Stimulated activated naive CD8-positive, alpha-beta T cell treated with anti-CD3 and anti-CD28 coated beads, Interleukin-15, amount 100 ng/mL, for 72 hours (primary cell): ENCODE measurements at regions not wholly inside any gene's neighbourhood (a gene's known extent, or its start where the extent isn't known, plus 50 kb on each side); places are given as distances from the start of the nearest gene placed in this dataset.
"Not testable (repeated sequence)": the region's sequence is repeated elsewhere in the genome, so short reads cannot be mapped to it uniquely, and the experiment has no call there.

Experiments used
- ATAC-seq: fragments of 150-1000 bp; cut with Tn5 transposase; 2 replicates; pipeline ENCODE4 v1.10.0; 2021; ENCODE audit warnings: mild to moderate bottlenecking, moderate library complexity
- DNase-seq, 2 donors: peaks; one replicate each; pipeline ENCODE4 v3.0.0; 2021 to 2022
- H3K27ac Mint-ChIP-seq, 2 donors: one replicate each; pipeline ENCODE4 v1.8.0; 2022; ENCODE audit warnings: mild to moderate bottlenecking in 2 of 2, mixed read lengths in 2 of 2, moderate library complexity in 2 of 2
- H3K27me3 Mint-ChIP-seq: one replicate; pipeline ENCODE4 v1.8.0; 2022; ENCODE audit warnings: mixed read lengths
- H3K4me1 Mint-ChIP-seq: one replicate; pipeline ENCODE4 v1.8.0; 2022; ENCODE audit warnings: mild to moderate bottlenecking, mixed read lengths
- H3K4me3 Mint-ChIP-seq, 2 donors: one replicate each; pipeline ENCODE4 v1.8.0; 2022; ENCODE audit warnings: mild to moderate bottlenecking in 2 of 2, mixed read lengths in 2 of 2, moderate library complexity in 1 of 2
- H3K9me3 Mint-ChIP-seq, 2 donors: one replicate each; pipeline ENCODE4 v1.8.0; 2022; ENCODE audit warnings: mixed read lengths in 2 of 2

DNA sequence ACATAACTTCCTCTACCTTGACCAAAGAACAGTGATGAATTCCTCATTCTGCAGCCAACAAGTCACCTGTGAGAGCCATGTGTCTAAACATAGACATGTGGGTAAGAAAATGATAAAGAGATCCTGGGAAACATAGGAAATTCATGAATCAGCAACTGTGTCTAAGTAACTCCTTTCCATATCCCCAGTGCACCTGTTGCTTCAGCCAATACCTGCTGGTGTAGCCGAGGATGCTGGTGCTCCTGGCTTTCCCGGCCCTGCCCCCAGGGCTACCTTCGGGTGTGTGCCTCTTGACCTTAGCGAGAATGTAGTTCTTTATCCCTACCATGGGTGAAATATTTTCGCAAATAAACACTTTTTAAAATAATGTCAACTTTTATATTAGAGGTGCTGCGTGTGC, 114.1 kb downstream of the OR13A1 start:
- ATAC-seq = no peak

DNA sequence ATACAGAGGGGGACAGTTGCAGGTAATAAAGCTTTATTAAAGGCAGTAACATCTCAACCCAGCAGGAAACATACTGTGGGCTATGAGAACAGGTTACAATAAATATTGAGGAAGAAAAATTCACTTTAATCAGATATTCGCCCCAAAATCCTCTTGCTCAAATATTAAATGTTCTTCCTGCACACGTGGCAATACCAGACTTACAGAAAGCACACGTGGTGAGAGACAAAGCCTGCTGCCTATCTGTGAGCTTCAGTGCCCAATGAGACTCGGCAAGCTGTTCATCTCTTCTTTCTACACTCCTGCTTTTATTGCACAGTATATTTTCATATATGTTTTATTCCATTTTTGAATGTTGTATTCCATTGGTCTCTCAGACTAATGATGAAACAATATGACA, 113.2 kb downstream of the OR13A1 start:
- Mint-ChIP-seq H3K4me1 (no peaks in the 10 kb centered on the region), H3K27ac (no peak overlapping the region), H3K9me3 (no peaks in the 10 kb centered on the region), H3K27me3 (peaks cover 3% of the 10 kb centered on the region), H3K4me3 (no peak overlapping the region)
- no peak for ATAC-seq
- no peak for DNase-seq

More for the DNA sequence above, 114.1 kb downstream of the OR13A1 start:
- H3K27me3 Mint-ChIP-seq = no peaks in the 10 kb centered on the region
- H3K27ac Mint-ChIP-seq = no peak overlapping the region
- no peak for DNase-seq
- H3K4me3 Mint-ChIP-seq = no peak overlapping the region
- H3K4me1 Mint-ChIP-seq = no peaks in the 10 kb centered on the region
- no peaks in the 10 kb centered on the region for H3K9me3 Mint-ChIP-seq

DNA sequence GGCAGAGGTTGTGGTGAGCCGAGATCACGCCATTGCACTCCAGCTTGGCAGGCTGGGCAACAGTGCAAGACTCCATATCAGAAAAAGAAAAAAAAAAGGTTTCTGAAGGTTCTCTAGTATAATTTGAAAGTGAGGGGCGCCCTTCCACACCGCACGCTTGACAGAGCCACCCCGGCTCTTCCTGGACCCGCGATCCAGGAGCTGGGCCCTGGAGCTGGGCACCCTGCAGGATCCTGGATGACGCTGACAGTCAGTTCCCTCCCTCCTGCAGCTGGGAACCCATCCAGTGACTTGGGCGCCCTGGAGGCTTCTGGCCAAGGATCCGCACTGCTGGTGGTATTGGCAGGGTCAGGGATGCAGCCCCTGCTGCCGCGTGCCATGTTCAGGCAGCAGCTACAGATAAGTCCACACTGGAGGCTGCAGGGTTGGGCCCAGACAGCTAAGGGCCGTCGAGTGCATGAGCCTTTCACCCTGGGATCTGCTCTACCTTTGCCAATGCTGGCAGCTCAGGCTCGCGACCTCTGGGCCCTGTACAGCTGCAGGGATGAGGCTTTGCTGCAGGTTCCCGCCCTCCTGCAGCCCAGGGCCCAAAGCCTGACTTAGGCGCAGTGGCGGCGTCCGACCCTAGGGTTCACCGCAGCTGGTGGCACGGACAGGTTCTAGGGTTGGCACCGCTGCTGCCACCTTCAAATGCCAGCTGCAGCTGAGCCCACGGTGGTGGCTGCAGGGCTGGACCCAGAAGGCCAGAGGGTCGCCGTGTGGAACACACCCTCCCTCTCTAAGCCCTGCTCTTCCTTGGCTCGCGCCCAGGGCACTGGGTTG, 110.2 kb downstream of the OR13A1 start:
- H3K27me3 Mint-ChIP-seq = peaks cover 32% of the 10 kb centered on the region
- ATAC-seq = no peak
- H3K4me3 Mint-ChIP-seq = no peak overlapping the region

DNA sequence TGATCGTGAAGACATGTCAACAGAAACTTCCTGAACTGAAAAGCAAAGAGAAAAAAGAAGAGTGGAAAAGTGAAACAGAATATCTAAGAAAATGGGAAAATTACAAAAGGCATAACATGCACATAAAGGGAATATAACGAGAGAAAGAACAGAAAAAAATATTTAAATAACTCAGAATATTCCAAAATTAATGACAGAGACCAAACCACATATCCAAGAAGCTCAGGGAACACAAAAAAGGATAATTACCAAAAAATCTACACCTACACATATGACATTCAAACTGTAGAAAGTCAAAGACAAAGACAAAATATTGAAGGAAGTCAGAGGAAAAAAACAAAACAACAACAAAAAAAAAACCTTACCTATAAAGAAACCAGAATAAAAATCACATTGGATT, 105.5 kb downstream of the OR13A1 start:
- no peak for DNase-seq
- peaks cover 8 to 23% of the 10 kb centered on the region in 2 donors for H3K9me3 Mint-ChIP-seq
- no peaks in the 10 kb centered on the region for H3K4me1 Mint-ChIP-seq
- H3K27me3 Mint-ChIP-seq = peaks cover 32% of the 10 kb centered on the region
- no peak overlapping the region for H3K27ac Mint-ChIP-seq
- H3K4me3 Mint-ChIP-seq = no peak overlapping the region
- no peak for ATAC-seq

More for the DNA sequence above, 110.2 kb downstream of the OR13A1 start:
- Mint-ChIP-seq H3K4me1 (no peaks in the 10 kb centered on the region), H3K27ac (no peak overlapping the region), H3K9me3 (peaks cover 8 to 23% of the 10 kb centered on the region in 2 donors)
- DNase-seq = no peak

DNA sequence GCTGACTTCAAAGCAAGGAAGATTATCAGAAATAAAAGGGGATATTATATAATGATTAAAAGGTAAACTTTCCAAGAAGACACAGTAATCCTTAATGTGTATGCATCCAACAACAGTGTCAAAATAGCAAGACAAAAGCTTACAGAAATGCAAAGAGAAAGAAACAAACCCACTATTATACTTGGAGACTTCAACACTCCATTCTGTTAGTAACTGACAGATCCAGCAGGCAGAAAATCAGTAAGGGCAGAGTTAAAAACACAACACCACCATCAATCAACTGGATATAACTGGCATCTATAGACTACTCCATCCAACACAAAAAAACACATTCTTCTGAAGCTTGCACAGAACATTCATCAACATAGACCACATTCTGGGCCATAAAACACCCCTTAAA, 103.8 kb downstream of the OR13A1 start:
- Mint-ChIP-seq H3K4me1 (no peaks in the 10 kb centered on the region), H3K9me3 (peaks cover 8 to 23% of the 10 kb centered on the region in 2 donors), H3K27me3 (peaks cover 32% of the 10 kb centered on the region), H3K4me3 (no peak overlapping the region), H3K27ac (no peak overlapping the region)
- DNase-seq (no peak), ATAC-seq (no peak)

DNA sequence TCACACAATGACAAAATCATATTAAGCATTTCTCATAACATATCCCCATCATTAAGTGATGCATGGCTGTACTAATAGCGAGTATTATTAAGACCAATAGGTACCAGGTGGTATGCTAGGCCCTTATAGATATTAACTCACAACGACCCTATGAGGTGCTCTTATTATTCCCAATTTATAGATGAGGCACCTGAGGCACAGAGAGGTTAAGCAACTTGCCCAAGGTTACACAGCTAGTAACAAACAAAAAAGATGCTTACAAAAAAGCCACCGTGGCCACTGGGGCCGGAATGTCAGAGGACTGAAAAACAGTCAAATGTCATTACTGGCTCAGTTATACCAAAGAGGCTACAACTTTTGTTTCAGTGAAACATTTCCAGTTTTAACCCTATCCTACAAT, 96.0 kb downstream of the OR13A1 start:
- DNase-seq = no peak
- Mint-ChIP-seq H3K27ac (no peak overlapping the region), H3K4me1 (no peaks in the 10 kb centered on the region), H3K9me3 (no peaks in the 10 kb centered on the region), H3K27me3 (no peaks in the 10 kb centered on the region), H3K4me3 (no peak overlapping the region)
- no peak for ATAC-seq

DNA sequence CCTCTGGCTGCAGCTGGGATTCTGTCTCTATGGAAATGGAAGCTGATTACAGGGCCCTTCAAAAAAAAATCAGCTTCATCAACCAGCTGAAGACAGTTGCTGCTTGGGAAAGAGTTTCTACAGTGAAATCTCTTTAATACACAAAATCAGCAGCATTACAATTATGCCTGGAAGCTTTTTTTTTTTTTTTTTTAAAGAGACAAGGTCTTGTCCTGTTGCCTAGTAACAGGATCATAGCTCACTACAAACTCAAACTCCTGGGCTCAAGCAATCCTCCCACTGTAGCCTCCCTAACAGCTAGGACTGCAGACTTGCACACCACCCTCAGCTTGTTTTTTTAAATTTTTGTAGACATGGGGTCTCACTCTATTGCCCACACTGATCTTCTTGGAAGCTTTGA, 94.5 kb downstream of the OR13A1 start:
- DNase-seq = no peak
- Mint-ChIP-seq H3K27me3 (no peaks in the 10 kb centered on the region), H3K4me1 (no peaks in the 10 kb centered on the region), H3K9me3 (no peaks in the 10 kb centered on the region), H3K4me3 (no peak overlapping the region), H3K27ac (no peak overlapping the region)
- ATAC-seq = no peak

DNA sequence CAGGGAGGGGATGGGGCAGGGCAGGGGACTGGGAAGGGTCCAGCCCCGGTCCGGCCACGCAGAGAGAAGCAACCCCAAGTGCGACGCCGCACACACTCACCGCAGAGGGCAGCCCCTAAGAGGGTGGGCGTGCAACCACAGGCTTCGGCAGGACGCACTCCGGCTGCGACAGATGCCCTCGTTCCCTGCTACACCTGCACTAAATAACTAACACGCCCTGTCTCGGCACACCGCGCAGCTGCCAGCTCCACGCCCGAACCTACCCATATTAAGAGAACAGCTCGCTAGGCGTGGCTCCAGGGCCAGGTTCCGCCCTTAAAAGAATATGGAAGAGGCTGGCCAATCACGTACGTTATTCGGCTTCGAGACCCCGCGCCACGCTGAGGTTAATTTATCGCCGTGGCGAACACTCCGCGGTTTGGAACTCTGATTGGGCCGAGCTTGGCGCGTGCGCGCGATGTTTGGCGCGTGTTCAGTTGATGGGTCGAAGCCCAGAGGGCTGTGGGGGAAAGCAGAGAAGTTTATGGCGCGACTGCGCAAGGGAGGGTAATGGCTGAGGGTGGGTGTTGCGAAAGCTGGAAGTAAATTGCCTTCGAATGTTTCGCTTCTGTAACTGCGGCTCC, 91.1 kb downstream of the OR13A1 start:
- ATAC-seq (no peak), DNase-seq (no peak)
- Mint-ChIP-seq H3K9me3 (peaks cover 5 to 6% of the 10 kb centered on the region in 2 donors), H3K27me3 (peaks cover 6% of the 10 kb centered on the region), H3K27ac (no peak overlapping the region), H3K4me1 (no peaks in the 10 kb centered on the region), H3K4me3 (no peak overlapping the region)

DNA sequence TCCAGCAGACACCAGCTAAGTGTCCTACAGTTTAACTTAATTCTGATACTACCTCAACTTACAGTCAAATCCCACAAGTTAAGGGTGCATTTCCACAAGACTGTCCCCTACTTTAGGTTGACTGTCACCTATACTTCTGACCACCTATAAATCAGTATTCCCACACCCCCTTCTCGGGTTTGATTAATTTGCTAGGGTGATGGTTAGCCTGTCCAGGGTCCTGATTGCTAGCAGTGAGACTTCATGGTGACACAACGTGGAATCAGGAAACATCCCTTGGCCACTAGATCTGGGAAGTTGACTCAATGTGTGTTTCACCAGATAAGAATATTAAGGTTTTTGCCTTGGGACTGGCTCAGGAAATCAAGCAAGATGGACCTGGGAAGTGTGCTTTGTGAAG, 88.4 kb downstream of the OR13A1 start:
- no peak overlapping the region for H3K4me3 Mint-ChIP-seq

DNA sequence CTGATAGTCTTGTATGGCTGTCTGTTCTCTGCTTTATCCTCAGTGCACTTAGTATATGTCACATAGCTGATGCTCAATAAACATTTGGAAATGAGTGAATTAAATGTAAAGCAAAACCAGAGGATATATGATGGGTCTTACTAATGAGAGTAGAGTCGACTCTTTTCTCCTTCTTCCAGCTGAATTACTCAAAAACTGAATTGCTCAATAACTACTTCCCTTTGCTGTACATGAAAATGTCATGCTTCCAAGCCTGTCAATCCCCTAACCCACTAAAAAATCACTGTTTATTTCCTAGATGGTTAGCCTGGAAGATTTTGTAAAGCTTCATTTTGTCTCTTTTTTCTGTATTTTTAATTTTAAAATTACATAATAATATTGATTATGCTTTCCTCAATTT, 88.0 kb downstream of the OR13A1 start:
- peaks cover 14 to 18% of the 10 kb centered on the region in 2 donors for H3K9me3 Mint-ChIP-seq
- DNase-seq (no peak), ATAC-seq (no peak)
- peaks cover 10% of the 10 kb centered on the region for H3K27me3 Mint-ChIP-seq
- no peaks in the 10 kb centered on the region for H3K4me1 Mint-ChIP-seq
- no peak overlapping the region for H3K4me3 Mint-ChIP-seq
- no peak overlapping the region for H3K27ac Mint-ChIP-seq

More for the DNA sequence above, 88.4 kb downstream of the OR13A1 start:
- H3K4me1 Mint-ChIP-seq = no peaks in the 10 kb centered on the region
- ATAC-seq = no peak
- peaks cover 10% of the 10 kb centered on the region for H3K27me3 Mint-ChIP-seq
- H3K27ac Mint-ChIP-seq = no peak overlapping the region
- DNase-seq = no peak
- peaks cover 14 to 18% of the 10 kb centered on the region in 2 donors for H3K9me3 Mint-ChIP-seq

DNA sequence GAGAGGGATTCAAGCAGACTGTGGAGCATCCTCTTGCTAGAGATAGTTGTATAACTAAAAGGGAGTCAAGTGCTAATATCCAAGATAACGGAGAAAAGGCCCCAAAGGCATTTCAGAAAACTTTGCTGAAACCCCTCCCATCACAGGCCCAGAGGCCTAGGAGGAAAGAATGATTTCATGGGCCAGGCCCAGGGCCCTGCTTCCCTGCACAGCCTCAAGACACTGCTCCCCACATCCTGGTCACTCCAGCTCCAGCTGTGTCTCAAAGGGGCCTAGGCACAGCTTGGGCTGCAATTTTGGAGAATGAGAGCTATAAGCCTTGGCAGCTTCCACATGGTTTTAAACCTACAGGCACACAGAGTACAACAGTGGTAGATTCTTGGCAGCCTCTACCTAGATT, 85.6 kb downstream of the OR13A1 start:
- no peaks in the 10 kb centered on the region for H3K4me1 Mint-ChIP-seq
- H3K27ac Mint-ChIP-seq = no peak overlapping the region
- DNase-seq (no peak), ATAC-seq (no peak)
- peaks cover 14 to 18% of the 10 kb centered on the region in 2 donors for H3K9me3 Mint-ChIP-seq
- no peak overlapping the region for H3K4me3 Mint-ChIP-seq
- H3K27me3 Mint-ChIP-seq = peaks cover 10% of the 10 kb centered on the region

DNA sequence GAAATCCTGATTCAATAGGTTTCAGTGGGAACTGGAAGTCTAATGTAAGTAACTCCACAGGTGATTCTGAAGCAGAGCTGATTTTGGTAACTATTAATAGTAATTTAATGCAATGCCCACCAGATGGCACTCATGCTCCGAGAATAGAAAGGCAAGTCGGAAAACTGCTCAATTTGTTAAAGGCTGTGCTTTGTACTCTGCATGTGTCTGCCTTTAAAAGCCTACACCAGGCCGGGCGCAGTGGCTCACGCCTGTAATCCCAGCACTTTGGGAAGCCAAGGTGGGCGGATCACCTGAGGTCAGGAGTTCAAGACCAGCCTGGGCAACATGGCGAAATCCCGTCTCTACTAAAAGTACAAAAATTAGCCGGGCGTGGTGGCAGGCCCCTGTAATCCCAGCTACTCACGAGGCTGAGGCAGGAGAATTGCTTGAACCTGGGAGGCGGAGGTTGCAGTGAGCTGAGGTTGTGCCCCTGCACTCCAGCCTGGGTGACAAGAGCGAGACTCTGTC, 80.1 kb downstream of the OR13A1 start:
- not testable (repeated sequence) for H3K27me3 Mint-ChIP-seq, H3K27ac Mint-ChIP-seq, H3K4me3 Mint-ChIP-seq, H3K9me3 Mint-ChIP-seq
- DNase-seq = peak; percentile 60 to 62
- H3K4me1 Mint-ChIP-seq = peaks cover 13% of the 10 kb centered on the region
- peak; percentile 72 for ATAC-seq

DNA sequence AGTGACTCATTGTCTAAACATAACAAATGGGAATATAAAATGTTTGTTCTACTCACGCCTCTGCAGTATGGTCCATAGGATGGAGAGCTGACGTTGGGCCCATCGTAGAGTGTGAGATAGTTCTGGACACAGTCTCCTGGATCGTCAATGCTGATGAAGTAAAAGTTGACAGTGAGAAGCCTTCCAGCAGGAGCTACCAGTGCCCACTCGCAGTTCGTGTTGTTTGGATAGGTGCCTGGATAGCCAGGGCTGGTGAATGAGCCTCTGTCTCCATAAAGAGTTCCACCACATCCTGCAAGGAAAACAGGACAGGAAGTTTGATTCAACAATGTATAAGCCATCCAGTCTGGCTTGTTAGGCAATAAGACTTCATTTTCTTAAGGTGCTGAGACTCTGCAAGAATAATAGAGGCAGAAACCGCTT, 79.6 kb downstream of the OR13A1 start:
- no peak overlapping the region for H3K4me3 Mint-ChIP-seq
- no peak for ATAC-seq
- no peak overlapping the region for H3K27ac Mint-ChIP-seq
- H3K4me1 Mint-ChIP-seq = peaks cover 13% of the 10 kb centered on the region
- no peaks in the 10 kb centered on the region for H3K27me3 Mint-ChIP-seq
- H3K9me3 Mint-ChIP-seq = no peaks in the 10 kb centered on the region
- DNase-seq = no peak

DNA sequence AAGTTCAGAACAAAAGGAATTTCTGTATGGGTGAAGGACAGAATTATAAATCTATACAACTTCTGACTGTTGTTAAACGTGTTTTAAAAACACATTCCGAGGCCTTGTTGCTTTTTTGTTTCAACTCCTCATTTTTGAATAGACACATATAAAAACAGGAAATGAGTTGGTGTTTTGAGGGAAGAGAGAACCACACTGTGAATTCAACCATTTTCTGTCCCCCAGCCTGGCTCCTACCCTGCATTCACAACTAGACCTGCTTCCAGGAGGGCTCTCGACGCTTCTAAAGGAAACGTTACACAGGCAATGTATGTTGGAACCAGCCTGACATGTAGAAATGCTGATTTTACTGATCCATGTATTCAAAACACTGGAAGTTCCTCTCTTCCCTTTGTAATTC, 76.5 kb downstream of the OR13A1 start:
- no peak for ATAC-seq
- Mint-ChIP-seq H3K4me3 (no peak overlapping the region), H3K27me3 (no peaks in the 10 kb centered on the region), H3K4me1 (peaks cover 22% of the 10 kb centered on the region), H3K27ac (peak overlapping the region in 1 of 2 donors; percentile 34), H3K9me3 (no peaks in the 10 kb centered on the region)
- DNase-seq = no peak

DNA sequence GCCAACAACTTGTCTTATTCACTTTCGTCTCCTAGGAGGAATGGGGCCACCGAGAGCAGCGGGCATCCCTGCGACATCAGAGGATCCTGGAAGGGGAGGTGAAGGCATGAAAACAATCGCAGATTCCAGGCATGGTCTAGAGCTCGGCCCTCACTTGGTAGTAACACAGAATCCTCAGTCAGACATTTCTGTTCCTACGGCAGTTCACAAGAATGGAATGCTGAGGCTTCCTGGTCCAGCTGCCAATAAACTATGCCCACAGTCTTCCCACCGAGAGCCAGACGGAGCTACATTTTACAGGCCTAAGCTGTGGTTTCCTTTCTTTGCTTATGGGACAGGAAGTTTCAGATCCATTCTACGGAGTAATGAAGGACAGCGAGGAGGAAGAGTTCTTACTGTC, 75.8 kb downstream of the OR13A1 start:
- no peak overlapping the region for H3K27ac Mint-ChIP-seq
- ATAC-seq (no peak), DNase-seq (no peak)
- no peaks in the 10 kb centered on the region for H3K27me3 Mint-ChIP-seq
- no peak overlapping the region for H3K4me3 Mint-ChIP-seq
- peaks cover 22% of the 10 kb centered on the region for H3K4me1 Mint-ChIP-seq
- no peaks in the 10 kb centered on the region for H3K9me3 Mint-ChIP-seq

DNA sequence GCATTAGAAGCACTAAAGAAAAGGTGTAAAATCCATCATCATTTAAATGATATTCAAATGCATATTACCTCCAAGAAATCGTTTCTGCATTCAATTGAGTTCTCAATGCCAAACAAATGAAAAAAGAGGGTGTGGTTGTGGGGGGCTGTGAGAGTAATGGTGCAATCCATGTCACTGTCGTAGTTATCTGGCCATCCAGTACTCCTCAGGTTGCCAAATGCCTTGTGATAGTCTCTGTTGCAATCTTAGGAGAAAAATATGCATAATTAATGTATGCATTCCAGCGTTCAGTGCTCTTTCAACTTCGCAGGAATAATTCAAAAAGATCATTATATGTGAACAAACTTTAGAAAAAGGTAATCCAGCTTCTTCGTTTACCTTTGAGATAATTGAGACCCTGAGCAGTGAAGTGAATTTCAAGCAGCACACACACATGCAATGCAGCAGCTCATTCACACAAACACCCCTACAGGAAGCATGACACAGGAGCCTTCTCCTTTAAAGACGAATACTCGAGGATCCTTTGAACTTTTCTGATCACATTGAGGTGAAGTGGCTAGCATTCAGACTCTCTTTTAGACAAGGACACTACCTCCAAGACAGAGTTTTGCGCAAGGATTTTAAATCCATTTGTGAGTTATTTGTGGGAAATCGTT, 73.4 kb downstream of the OR13A1 start:
- H3K27ac Mint-ChIP-seq = no peak overlapping the region
- ATAC-seq = no peak
- no peaks in the 10 kb centered on the region for H3K9me3 Mint-ChIP-seq
- peaks cover 22% of the 10 kb centered on the region for H3K4me1 Mint-ChIP-seq
- DNase-seq = no peak
- no peaks in the 10 kb centered on the region for H3K27me3 Mint-ChIP-seq
- no peak overlapping the region for H3K4me3 Mint-ChIP-seq
